ENCODE measurements at regions not wholly inside any gene's neighbourhood (a gene's known extent, or its start where the extent isn't known, plus 50 kb on each side); places are given as distances from the start of the nearest gene placed in this dataset.
"Not testable (repeated sequence)": the region's sequence is repeated elsewhere in the genome, so short reads cannot be mapped to it uniquely, and the experiment has no call there.

DNA sequence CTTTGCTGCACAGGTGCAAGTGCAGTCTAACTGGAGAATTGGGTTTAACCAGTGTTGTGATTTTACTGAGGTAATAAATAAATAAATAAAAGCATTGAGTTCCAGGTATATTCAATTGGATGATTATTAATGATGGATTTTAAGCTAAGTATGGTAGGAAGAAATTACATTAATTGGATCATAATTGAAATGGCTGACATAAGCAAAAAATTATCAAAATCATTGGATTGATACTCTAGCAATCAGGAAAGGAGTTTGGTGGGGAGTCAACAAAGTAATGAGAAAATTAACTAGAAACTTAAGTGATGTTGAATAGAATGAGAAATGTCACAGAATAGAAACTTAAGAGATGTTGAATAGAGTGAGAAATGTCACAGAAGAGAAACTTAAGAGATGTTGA, 981.9 kb downstream of the SI start:
- no peak for DNase-seq (ENCODE audit: low spot score)

DNA sequence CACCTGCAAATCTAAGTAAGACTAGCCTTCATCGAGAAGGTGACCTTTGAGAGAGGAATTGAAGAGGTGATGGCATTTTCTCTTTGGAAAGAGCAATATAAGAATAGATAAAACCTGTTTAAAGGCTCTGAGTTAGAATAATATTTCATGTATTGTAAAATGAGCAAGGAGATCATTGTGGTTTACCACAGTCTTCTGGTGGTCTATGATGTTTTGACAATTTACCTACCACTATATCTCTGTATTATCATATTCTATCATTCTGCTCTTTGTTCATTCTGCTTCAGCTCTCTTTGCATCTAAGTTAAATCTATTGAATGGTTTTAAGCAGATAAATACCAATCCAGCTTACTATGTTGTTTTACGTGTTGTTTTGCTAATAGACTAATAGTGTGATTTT, 982.3 kb downstream of the SI start:
- no peak for DNase-seq (ENCODE audit: low spot score)

- DNase-seq (ENCODE audit: low spot score) = no peak
These were observed 983.0 kb downstream of the SI start for GRCh38 chr3:164095279-164095678.

DNA sequence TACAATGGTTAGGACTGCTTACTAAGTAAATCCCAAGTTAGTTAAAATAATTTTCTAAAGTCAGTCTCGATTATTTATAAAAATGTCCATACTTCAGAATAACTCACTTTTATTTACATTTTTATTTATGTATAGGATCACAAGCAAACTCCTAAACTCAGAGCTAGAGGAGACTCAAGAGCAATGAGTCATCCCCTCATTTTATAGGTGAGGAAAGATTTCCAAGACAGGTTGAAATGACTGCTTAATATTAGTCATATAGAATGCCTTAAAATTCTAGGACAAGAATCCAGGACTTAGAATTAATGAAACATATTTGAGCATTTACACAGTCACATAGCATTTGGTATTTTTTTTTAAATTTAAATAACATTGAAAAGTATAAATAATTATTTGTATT, 983.8 kb downstream of the SI start:
- no peak for DNase-seq (ENCODE audit: low spot score)

- DNase-seq (ENCODE audit: low spot score) = no peak
These were observed 998.1 kb downstream of the SI start for GRCh38 chr3:164080208-164080607.

- no peak for DNase-seq (ENCODE audit: low spot score)
These were observed 1014.0 kb downstream of the SI start for GRCh38 chr3:164064298-164064697.

GRCh38 chr3:164060923-164061322, 1017.4 kb downstream of the SI start:
- DNase-seq (ENCODE audit: low spot score) = no peak

DNA sequence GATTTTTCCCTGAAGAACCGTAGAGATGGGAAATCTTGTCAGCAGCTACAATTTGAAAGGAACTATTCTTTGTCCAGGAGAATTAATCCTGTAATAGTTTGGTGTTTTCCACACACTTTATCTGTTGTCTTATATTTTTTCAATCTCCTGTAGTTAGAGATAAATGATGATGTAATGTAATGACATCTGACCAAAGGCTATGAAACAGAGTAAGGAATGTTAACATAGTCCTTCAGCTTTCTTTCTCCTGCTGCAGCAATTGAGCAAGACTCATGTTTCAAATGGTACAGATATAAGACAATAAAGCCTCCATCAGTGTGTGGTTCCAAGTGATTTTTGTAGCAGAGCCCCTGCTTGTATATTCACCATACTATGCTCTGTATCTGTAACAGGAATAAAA, 1028.4 kb downstream of the SI start:
- DNase-seq (ENCODE audit: low spot score) = no peak

DNA sequence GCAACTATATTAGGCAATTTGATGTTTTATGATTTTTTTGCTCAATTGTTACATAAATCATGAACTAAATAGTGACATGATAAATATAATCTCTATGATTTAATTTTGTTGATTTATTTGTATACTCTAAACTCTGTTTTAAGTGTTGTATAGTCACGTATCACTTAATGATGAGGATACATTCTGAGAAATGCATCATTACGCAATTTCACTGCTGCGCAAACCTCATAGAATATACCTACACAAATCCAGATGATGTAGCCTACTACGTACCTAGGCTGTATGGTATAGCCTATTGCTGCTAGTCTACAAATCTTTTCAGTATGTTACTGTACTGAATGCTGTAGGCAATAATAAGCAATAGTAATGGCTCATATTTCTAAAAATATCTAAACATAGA, 1029.8 kb downstream of the SI start:
- DNase-seq (ENCODE audit: low spot score) = no peak

DNA sequence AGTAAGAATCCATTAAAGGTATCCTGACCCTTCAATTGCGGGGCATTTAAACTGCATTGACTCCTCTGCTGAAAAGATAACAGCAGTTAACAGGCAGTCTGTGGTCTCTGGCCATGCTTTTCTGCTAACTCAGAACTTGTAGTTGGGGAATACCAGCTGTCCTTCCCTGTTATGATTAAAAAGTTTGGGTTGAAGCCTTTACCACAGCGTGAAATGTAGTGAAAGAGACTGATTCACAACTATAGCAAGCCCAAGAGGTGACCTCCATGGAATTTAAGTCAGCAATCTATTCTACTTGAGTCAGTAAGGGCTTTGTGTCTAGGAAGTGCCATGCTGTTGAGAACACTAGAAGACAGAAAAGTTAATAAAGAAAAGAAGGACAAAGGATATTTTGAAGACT, 1037.3 kb downstream of the SI start:
- DNase-seq (ENCODE audit: low spot score) = no peak

DNA sequence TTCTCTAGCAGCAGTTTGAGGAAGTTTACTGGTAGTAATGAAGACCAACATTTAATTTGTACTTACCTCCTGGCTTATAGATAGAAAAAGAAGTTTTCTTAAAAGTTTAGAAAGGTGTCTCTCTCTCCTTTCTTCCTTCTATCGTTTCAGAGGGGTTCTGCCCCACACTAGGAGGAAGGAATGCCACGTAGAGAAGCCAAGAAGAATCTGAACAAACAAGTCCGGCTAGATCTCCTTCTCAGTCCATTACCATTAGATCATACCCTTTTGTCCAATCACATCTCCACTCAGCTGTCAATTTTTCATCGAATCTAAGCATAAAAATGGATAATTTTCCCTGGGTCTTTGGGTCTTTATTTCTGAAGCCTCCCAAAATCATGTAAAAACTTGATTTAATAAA, 1048.1 kb downstream of the SI start:
- DNase-seq (ENCODE audit: low spot score) = no peak

GRCh38 chr3:164024786-164025185, 1053.5 kb downstream of the SI start:
- no peak for DNase-seq (ENCODE audit: low spot score)

- DNase-seq (ENCODE audit: low spot score) = no peak
These were observed 1054.8 kb downstream of the SI start for GRCh38 chr3:164023480-164023879.

DNA sequence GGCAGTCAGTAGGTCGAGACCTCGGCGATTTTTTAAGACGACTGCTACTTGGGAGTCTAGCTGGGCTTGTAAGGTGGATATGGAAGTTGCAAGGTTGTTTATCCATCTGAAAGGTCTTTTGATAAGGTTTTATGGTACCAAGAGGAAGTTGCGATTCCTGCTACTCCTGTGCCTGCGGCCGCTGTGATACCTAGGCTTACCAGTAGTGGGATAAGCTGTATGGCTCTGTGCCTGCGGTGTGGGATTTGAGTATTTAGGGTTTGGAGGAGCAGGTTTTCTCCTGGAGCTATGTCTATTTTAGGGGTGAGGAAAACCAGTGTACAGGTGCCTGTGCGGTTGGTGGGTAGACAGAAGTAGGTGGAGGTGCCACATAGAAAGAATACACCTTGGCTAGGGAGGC, 1059.8 kb downstream of the SI start:
- no peak for DNase-seq (ENCODE audit: low spot score)

- DNase-seq (ENCODE audit: low spot score) = no peak
These were observed 1070.5 kb downstream of the SI start for GRCh38 chr3:164007765-164008164.

DNA sequence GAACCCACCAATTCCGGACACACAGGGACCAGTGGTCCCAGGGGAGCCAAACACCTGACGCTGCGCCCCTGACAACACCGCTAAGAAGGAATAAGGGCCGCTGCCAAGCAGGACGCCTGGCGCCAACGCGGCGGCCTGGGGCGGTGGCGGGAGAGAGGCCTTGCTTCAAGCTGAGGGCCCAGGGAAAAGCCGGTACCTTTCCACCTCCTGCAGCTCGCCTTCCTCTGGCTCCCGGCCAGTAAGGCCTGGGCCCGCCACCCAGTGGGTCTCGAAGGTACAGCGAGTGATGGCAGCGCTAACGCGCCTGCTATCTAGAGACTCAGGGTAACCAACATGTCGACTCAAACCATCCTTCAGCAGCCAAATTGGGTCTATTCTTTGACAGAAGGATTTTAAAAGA, 1074.1 kb downstream of the SI start:
- no peak for DNase-seq (ENCODE audit: low spot score)

DNA sequence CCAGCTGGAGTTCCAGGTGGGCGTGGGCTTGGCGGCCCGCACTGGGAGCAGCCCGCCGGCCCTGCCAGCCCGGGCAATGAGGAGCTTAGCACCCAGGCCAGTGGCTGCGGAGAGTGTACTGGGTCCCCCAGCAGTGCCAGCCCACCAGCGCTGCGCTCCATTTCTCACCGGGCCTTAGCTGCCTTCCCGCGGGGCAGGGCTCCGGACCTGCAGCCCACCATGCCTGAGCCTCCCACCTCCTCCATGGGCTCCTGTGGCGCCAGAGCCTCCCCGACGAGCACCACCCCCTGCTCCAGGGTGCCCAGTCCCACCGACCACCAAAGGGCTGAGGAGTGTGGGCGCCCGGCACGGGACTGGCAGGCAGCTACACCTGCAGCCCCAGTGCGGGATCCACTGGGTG, 1075.3 kb downstream of the SI start:
- not testable (repeated sequence) for DNase-seq (ENCODE audit: low spot score)

GRCh38 chr3:163983940-163984339, 1094.4 kb downstream of the SI start:
- DNase-seq (ENCODE audit: low spot score) = no peak

- no peak for DNase-seq (ENCODE audit: low spot score)
These were observed 1106.4 kb downstream of the SI start for GRCh38 chr3:163971861-163972260.

GRCh38 chr3:163957072-163957471, 1121.2 kb downstream of the SI start:
- no peak for DNase-seq (ENCODE audit: low spot score)

DNA sequence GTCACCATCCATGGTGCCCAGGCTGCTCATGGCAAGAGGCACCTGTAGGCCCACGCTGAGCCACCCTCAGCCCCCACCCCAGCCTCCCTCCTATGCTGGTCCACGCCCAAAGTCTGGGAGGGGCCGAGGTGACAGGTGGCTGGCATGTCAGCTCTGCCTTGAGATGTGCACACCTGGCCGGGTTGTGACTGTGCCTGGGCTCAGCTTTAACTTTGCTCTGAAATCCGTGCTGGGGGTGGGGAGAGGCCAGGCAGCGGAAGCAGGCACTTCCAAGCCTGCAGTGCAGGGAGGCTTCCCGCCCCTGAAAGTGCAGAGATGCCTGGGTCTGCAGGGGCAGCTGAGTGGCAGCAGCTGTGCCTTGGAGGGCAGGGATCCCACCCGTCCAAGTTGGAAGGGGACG, 1124.8 kb downstream of the SI start:
- no peak for DNase-seq (ENCODE audit: low spot score)

- DNase-seq (ENCODE audit: low spot score) = no peak
These were observed 1125.8 kb downstream of the SI start for GRCh38 chr3:163952499-163952898.

- no peak for DNase-seq (ENCODE audit: low spot score)
These were observed 1126.8 kb downstream of the SI start for GRCh38 chr3:163951397-163951987.

DNA sequence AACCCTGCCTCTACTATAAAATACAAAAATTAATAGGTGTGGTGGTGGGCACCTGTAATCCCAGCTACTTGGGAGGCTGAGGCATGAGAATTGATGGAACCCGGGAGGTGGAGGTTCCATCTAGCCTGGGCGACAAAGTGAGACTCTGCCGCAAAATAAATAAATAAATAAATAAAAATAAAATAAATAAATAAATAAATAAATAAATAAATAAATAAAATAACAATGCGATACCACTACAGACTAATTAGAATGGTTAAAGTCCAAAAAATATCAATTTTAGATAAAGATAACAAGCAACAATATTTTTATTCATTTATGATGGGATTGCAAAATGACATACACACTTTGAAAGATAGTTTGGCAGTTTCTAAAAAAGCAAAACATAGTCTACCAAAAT, 1131.5 kb downstream of the SI start:
- DNase-seq (ENCODE audit: low spot score) = no peak

DNA sequence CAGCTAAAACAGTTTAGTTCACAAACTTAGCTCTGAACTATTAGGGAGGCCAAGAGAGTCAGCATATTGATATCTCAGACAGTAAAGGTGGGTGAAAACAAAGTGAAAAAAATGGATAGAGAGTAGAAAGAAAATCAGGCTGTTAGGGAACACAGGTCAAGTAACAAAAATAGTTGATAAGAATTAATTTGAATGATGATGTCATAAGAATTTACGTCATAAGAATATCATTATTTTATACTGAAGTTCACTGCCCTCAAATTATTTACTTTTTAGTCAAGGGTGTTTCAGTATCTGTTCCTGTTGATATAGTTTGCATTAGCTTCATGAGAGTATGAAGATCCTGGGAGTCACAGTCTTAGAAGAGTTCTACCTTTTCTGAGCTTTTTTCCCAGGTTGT, 1134.6 kb downstream of the SI start:
- no peak for DNase-seq (ENCODE audit: low spot score)

Data from AG20443 (cell line).